Pancreas (tissue), 10 donors: ENCODE measurements at regions not wholly inside any gene's neighbourhood (a gene's known extent, or its start where the extent isn't known, plus 50 kb on each side); places are given as distances from the start of the nearest gene placed in this dataset.

Experiments
- ATAC-seq, 4 donors: fragments of 200-7000 bp; cut with Tn5 transposase; one replicate each; pipeline versions ENCODE4 v1.8.0 to v1.9.1; 2020; ENCODE audit warnings: mild to moderate bottlenecking in 4 of 4, moderate library complexity in 4 of 4
- DNase-seq, 6 donors: peaks; one replicate each; pipeline ENCODE4 v3.0.0-alpha.2; 2020
- FAIRE-seq: peaks from 2 replicates; lab custom pipeline; 2012; peaks lifted over from hg19 to GRCh38; lab: Jason Lieb, UNC
- H3K27ac ChIP-seq, 4 donors: fragments of 200-600 bp; sonication (generic); 1 replicate in 3 of 4; 2 replicates in 1 of 4; pipeline versions ENCODE4 v1.5.0 to v1.8.0; 2020
- H3K27me3 ChIP-seq, 4 donors: fragments of 200-600 bp; one replicate each; pipeline ENCODE4 v1.8.0; 2021
- H3K36me3 ChIP-seq, 3 donors: fragments of 200-600 bp; sonication (generic) in 1 of 3; one replicate each; pipeline versions ENCODE4 v1.5.0 to v1.8.0; 2020 to 2021
- H3K4me1 ChIP-seq, 3 donors: fragments of 200-600 bp; one replicate each; pipeline ENCODE4 v1.8.0; 2021
- H3K4me3 ChIP-seq, 4 donors: fragments of 200-600 bp; sonication (generic) in 2 of 4; one replicate each; pipeline versions ENCODE4 v1.5.0 to v1.8.0; 2020 to 2021
- H3K9me3 ChIP-seq, 4 donors: fragments of 200-600 bp; one replicate each; pipeline ENCODE4 v1.8.0; 2021
- CTCF ChIP-seq, 4 donors: fragments of 200-600 bp; sonication (generic) in 3 of 4; IDR thresholded peaks; one replicate each; pipeline versions ENCODE4 v1.5.0 to v1.8.0; 2021; ENCODE audit warnings: antibody characterized with exemption in 4 of 4
- WGBS, 2 donors: extraction: QIAGEN DNeasy Blood & Tissue Kit; methylation state at CpG; one replicate each; pipeline ENCODE4 v1.1.7; 2013; 5-methylcytosine and 5-hydroxymethylcytosine counted together
- intact Hi-C, 3 donors: fragments of 100-400 bp; cut with DNase I; formaldehyde crosslinking; loops; one replicate each; pipeline versions ENCODE4 v1.11.1 to v1.14.2; 2022
- donor health status: healthy with polysubstance abuse.
- donor health status: DM: no; HTN: no; CAD: no; lungs with moderate emphysema.
- donor health status: DM: no; HTN: no; CAD: no.
- donor health status: control.
- donor health status: control.
- donor health status: Bipolar disorder and iron deficiency.
- donor health status: DM: yes; HTN: yes; CAD: no.
- donor health status: DM: no; HTN: no; CAD: no.
- donor health status: DM: no; HTN: no; CAD: no.
- donor health status: DM: yes; HTN: yes; CAD: no.

DNA sequence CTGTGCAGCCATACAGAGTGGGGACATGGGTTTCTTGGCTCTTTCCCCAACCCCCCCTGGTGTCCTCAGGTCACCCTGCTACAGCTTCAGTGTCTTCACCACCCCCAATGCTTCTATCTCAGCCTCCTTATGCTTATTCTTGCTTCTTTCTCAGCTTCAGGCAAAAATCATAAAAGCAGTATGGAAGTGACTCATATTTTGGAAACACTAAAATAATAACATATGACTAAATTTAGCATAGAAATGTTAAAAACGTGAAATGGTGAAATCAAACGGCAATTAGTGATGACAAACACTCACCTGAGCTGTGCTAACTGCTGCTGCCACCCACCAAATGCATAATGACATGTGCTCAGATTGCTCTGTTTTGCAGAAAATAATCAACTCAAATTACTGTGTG lies 475.2 kb upstream of the EPHA3 start:
- intact Hi-C loops: no loop called here
- Histone ChIP-seq H3K27ac (no peak overlapping the region), H3K27me3 (no peaks in the 10 kb centered on the region), H3K4me3 (no peak overlapping the region), H3K4me1 (no peaks in the 10 kb centered on the region), H3K9me3 (no peaks in the 10 kb centered on the region), H3K36me3 (no peaks in the 10 kb centered on the region)
- no peak for TF ChIP-seq CTCF (IDR thresholded peaks at IDR 0.05)
- DNase-seq (no peak), FAIRE-seq (no peak), ATAC-seq (no peak)
- 26 to 33% methylated on average over 2 of the region's 2 CpGs for WGBS, 2 donors

DNA sequence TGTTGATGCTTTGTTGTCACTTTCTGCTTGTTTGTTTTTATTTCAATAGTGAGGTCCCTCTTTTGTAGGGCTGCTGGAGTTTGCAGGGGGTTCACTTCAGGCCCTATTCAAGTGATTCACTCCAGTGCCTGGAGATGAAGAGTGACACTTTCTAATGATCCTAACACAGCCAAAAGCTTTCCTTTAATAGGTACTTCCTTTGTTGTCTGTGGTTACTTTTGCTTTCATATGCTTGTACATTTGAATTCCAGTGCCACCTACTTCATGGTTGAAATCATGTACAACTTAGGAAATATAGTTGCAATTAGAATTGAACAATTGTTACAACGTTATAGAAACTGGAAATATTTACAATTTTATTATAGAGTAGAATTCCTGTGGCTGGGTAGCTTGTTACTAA lies 466.8 kb upstream of the EPHA3 start:
- H3K9me3 ChIP-seq: no peaks in the 10 kb centered on the region
- ATAC-seq (no peak), DNase-seq (no peak), FAIRE-seq (no peak)
- no peak for TF ChIP-seq CTCF (IDR thresholded peaks at IDR 0.05)
- no peaks in the 10 kb centered on the region for H3K36me3 ChIP-seq
- 29 to 33% methylated on average over 1 of the region's 1 CpG for WGBS, 2 donors
- H3K4me1 ChIP-seq: no peaks in the 10 kb centered on the region
- intact Hi-C loops: no loop called here
- H3K27me3 ChIP-seq: no peaks in the 10 kb centered on the region
- H3K27ac ChIP-seq: no peak overlapping the region
- no peak overlapping the region for H3K4me3 ChIP-seq

DNA sequence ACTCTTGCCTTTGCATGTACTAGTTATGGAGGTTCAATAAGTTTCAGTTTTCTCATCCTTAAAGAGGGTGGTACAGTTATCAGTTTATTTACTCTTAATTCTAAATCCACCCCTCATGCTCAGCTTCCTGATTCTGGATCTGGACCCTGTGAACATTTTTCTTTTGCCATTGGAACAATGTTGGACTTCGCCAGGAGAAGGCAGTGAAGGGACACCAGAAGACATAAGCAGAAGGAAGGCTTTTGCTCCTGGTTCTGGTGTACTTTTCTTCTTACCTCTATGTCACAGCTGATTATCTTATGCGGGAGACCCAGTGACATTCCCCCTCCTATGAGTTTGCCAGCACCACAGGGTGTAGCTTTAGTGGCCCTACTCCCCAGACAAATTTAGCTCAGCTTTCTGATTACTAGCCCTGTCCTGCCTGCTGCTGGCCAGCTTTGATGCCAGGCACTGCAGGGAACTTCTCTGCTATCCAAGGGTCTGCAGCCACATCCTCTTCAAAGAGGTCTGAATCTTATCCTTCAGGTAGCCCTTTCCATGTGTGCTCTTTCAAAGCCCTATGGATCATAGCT lies 466.3 kb upstream of the EPHA3 start:
- TF ChIP-seq CTCF (IDR thresholded peaks at IDR 0.05): no peak
- 37 to 52% methylated on average over 2 of the region's 2 CpGs for WGBS, 2 donors
- Histone ChIP-seq H3K4me3 (no peak overlapping the region), H3K36me3 (no peaks in the 10 kb centered on the region), H3K4me1 (no peaks in the 10 kb centered on the region), H3K27ac (no peak overlapping the region), H3K9me3 (no peaks in the 10 kb centered on the region), H3K27me3 (no peaks in the 10 kb centered on the region)
- intact Hi-C loops: no loop called here
- FAIRE-seq (no peak), DNase-seq (no peak), ATAC-seq (peak in 3 of 4 donors; percentile 34 to 82 (median 62))

DNA sequence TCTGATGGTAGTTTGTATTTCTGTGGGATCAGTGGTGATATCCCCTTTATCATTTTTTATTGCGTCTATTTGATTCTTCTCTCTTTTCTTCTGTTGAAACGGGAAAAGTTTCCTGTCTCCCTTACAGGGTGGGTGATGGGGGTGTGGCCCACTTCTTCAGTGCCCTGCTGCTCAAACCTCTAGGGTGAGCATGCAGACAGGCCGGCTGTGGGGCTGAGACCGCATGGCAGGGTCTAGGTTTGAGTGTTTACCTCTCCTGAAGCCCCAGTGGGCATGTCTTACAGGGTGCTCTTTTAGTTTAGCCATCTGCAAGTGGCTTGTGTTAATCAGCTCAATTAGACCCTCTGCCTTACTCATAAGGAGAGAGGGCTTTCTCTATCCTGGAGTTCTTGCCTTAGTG lies 450.0 kb upstream of the EPHA3 start:
- TF ChIP-seq CTCF (IDR thresholded peaks at IDR 0.05): no peak
- Histone ChIP-seq H3K4me1 (peaks cover 0 to 13% (median 13%) of the 10 kb centered on the region in 3 donors), H3K36me3 (no peaks in the 10 kb centered on the region), H3K27me3 (no peaks in the 10 kb centered on the region), H3K4me3 (no peak overlapping the region), H3K27ac (no peak overlapping the region), H3K9me3 (no peaks in the 10 kb centered on the region)
- WGBS, 2 donors: 89 to 91% methylated on average over 4 of the region's 4 CpGs
- intact Hi-C loops: no loop called here
- DNase-seq: no peak
- no peak for FAIRE-seq
- ATAC-seq: no peak

DNA sequence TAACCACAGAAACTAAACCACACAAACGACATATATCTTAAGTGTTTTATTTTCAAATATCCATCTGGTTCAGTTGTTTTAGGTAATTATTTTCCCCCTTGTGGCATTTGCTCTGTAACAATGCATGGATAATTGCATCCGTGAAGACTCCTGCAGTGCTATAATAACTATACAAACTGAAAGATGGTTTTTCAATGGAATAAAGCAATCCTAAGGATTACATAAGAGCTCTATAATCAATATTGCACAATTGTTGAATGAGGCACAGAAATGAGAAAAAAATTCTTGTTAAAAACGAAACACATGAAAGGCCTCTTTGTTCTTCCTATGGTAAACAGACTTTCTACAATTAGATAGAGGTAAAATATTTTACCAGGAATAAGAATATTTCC lies 446.0 kb upstream of the EPHA3 start:
- no peak for ATAC-seq
- Histone ChIP-seq H3K36me3 (no peaks in the 10 kb centered on the region), H3K27me3 (no peaks in the 10 kb centered on the region), H3K4me1 (peaks cover 0 to 13% (median 13%) of the 10 kb centered on the region in 3 donors), H3K27ac (no peak overlapping the region), H3K9me3 (no peaks in the 10 kb centered on the region), H3K4me3 (no peak overlapping the region)
- TF ChIP-seq CTCF (IDR thresholded peaks at IDR 0.05): no peak
- WGBS, 2 donors: 14 to 29% methylated on average over 3 of the region's 3 CpGs
- intact Hi-C loops: no loop called here
- DNase-seq: no peak
- no peak for FAIRE-seq
